GM12872 (cell line): ENCODE measurements at regions not wholly inside any gene's neighbourhood (a gene's known extent, or its start where the extent isn't known, plus 50 kb on each side); places are given as distances from the start of the nearest gene placed in this dataset.
A peak's percentile ranks its signal among the peaks of the same experiment; 100 is the strongest.

Experiments used
- CTCF ChIP-seq: IDR thresholded peaks from 3 replicates; pipeline ENCODE4 v1.5.1; 2011; ENCODE audit warnings: low read depth, mild to moderate bottlenecking, low read length, moderate library complexity; ENCODE audit not compliant: insufficient read depth

DNA sequence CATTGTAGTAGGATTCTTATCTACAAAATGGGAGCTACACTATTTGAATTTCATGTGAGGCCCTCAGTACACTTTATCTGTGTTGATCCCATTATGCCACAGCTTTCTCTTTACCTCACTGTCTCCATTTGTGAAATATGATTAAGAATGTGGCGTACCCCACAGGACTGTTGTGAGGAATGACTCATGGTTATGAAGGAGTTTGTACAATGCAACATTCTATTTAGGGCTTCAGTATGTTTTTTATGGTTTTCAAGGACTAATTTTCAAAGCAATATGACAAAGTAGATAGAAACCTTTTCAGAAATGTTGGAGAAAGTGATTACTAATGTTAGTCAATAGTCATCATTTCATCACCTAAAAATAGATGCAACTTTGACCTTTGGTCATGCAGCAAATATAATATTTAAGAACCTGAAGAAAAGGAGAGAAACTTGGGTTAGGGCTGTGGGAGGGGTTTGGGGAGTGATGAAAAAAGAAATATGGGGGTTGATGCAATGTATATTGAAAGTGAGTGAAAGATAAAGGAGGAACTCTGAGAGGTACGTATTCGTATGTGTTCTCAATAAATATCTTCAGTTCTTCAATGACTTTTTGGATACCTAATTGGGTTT, 53.7 kb upstream of the PIP5K1B start:
- no peak for TF ChIP-seq CTCF

DNA sequence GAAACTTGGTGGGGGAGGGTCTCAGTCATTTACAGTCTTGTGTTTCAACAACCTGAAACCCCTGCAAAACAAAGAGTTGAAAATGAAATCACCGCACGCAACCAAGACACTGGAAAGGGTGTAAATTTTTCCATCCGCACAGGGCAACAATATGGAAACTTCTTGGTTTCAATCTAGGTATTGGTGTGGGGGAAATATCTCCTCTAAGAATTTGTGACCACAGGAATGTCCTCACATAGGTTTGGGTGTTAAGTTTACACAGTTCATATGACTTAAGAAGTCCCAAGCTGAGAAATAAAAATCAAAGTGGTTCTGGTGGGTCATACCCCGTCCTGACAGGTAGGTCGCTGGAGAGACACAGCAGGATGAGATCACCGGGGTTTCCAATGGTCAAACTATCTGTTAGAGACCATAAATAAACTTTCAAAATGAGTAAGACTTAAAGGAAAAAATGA, 51.9 kb upstream of the PIP5K1B start:
- TF ChIP-seq CTCF: peak; percentile 28; the same call in 2 of the 3 replicates

DNA sequence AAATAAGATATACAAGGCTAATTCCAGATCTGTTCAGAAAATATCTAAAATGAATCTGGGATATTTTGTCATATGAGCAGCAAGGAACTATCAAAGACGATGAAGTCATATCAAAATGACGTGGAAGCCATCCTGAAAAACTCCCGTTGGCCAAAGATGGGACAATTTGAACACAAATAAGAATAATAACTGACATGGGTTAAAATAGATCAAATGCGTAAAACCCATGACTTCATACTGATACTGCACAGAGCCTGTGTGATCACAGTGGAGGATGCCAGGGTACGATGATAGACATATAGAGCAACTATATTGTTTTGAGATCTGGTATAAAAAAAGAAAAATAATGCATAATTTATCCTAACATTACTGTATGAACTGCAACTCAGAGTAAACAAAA, 51.0 kb upstream of the PIP5K1B start:
- TF ChIP-seq CTCF: no peak
